ENCODE measurements at regions not wholly inside any gene's neighbourhood (a gene's known extent, or its start where the extent isn't known, plus 50 kb on each side); places are given as distances from the start of the nearest gene placed in this dataset.

DNA sequence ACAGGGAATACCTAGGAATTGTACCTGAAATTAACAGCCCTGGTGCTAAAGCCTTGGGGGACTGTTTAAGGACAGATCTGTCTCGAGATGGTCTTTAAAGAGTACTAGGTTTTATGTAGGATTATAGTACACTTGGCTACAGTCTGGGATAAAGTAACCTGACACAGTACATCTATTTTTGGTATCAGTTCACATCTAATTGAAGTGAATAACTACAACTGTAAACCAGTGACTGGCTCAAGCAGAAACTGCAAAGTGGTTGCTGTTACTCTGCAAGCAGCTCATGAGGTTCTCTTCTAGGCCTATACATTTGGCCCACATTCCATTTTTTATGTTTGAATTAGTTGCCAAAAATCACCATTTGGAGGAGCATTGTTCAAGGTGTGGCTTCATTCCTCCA is 320.8 kb upstream of the USP25 start:
- Histone ChIP-seq H3K4me1 (no peaks in the 10 kb centered on the region), H3K27me3 (no peaks in the 10 kb centered on the region), H3K4me3 (no peak overlapping the region), H3K27ac (no peak overlapping the region), H3K36me3 (no peaks in the 10 kb centered on the region), H3K9me3 (no peaks in the 10 kb centered on the region)
- 50 to 67% methylated on average over 1 of the region's 1 CpG for WGBS, 2 donors (ENCODE audit: low coverage in 1 of 2)
- no peak for ATAC-seq
- TF ChIP-seq POLR2AphosphoS5 (IDR thresholded peaks at IDR 0.05) (no peak), EP300 (IDR thresholded peaks at IDR 0.05) (no peak), POLR2A (IDR thresholded peaks at IDR 0.05) (no peak)
- TF ChIP-seq, protein P1, sequence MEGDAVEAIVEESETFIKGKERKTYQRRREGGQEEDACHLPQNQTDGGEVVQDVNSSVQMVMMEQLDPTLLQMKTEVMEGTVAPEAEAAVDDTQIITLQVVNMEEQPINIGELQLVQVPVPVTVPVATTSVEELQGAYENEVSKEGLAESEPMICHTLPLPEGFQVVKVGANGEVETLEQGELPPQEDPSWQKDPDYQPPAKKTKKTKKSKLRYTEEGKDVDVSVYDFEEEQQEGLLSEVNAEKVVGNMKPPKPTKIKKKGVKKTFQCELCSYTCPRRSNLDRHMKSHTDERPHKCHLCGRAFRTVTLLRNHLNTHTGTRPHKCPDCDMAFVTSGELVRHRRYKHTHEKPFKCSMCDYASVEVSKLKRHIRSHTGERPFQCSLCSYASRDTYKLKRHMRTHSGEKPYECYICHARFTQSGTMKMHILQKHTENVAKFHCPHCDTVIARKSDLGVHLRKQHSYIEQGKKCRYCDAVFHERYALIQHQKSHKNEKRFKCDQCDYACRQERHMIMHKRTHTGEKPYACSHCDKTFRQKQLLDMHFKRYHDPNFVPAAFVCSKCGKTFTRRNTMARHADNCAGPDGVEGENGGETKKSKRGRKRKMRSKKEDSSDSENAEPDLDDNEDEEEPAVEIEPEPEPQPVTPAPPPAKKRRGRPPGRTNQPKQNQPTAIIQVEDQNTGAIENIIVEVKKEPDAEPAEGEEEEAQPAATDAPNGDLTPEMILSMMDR (IDR thresholded peaks at IDR 0.05) = no peak

DNA sequence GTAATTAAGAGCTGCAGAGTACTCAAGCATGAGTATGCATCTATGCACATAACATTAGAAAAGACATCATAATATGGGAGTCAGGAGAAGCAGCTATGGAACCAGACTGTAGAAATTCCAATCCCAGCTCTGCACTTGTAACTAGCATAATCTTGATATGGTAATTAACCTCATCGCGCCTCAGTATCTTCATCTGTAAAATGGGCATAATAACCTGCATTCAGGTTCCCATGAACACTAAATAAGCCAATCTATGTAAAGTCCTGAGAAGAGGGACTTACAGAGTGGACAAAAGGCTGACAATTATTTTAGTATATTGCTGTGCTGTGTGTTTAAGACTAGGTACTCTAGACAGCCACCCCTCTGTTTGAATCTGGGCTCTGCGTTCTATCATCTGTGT is 318.9 kb upstream of the USP25 start:
- Histone ChIP-seq H3K27ac (no peak overlapping the region), H3K36me3 (no peaks in the 10 kb centered on the region), H3K9me3 (no peaks in the 10 kb centered on the region), H3K4me1 (no peaks in the 10 kb centered on the region), H3K27me3 (no peaks in the 10 kb centered on the region), H3K4me3 (no peak overlapping the region)
- 97 to 100% methylated on average over 3 of the region's 3 CpGs for WGBS, 2 donors (ENCODE audit: low coverage in 1 of 2)
- ATAC-seq = no peak
- TF ChIP-seq POLR2A (IDR thresholded peaks at IDR 0.05) = no peak
- no peak for TF ChIP-seq POLR2AphosphoS5 (IDR thresholded peaks at IDR 0.05)
- TF ChIP-seq, protein P1 (IDR thresholded peaks at IDR 0.05) = no peak
- no peak for TF ChIP-seq EP300 (IDR thresholded peaks at IDR 0.05)

DNA sequence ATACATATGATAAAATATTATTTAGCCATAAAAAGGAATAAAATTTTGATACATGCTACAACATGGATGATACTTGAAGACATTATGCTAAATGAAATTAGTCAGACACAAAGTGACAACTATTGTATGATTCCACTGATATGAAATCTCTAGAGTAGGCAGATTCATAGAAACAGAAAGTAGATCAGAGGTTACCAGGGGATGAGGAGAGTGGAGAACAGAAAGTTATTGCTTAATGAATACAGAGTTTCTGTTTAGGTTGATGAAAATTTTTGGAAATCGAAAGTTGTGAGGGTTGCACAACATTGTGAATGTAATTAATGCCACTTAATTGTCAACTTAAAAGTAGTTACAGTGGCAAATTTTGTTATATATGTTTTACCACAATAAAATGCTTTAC is 315.7 kb upstream of the USP25 start:
- ATAC-seq = no peak
- Histone ChIP-seq H3K27ac (no peak overlapping the region), H3K9me3 (no peaks in the 10 kb centered on the region), H3K27me3 (no peaks in the 10 kb centered on the region), H3K4me3 (no peak overlapping the region), H3K36me3 (no peaks in the 10 kb centered on the region), H3K4me1 (no peaks in the 10 kb centered on the region)
- WGBS, 2 donors (ENCODE audit: low coverage in 1 of 2) = 68 to 88% methylated on average over 1 of the region's 1 CpG
- TF ChIP-seq POLR2A (IDR thresholded peaks at IDR 0.05) (no peak), POLR2AphosphoS5 (IDR thresholded peaks at IDR 0.05) (no peak), EP300 (IDR thresholded peaks at IDR 0.05) (no peak)
- TF ChIP-seq, protein P1 (IDR thresholded peaks at IDR 0.05) = no peak

DNA sequence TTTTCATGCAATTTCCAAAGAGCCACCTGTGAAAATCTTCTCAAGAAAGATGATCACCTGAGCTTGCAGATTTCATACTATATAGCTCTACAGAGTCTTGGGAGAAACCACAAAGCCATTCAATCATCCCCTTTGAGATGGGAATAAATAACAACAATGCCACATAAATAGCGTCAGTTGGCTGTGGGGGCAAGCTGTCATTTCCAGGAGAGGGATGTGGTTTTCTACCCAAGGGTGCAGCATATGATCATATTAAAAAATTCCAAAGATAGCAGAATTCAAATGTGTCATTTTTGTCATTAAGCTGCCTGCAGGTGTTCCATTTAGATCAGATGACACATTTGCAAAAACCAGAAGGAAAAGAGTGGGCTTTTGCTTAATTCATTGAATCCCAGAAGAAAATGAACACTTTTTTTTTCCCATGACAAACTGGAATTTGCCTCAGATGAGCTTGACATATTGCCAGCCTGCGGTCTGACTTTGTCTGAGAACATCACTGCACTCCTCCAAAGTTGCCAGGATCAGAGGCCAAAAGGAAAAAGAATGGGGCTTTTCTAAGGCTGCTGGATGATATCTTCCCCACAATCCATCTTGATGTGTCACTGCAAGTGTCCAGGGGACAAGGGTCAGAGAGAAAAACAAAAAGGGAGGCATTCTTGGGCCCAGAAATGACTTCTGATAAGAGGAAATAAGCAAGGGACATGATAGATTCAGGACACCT is 314.1 kb upstream of the USP25 start:
- no peaks in the 10 kb centered on the region for H3K4me1 ChIP-seq
- no peak overlapping the region for H3K27ac ChIP-seq
- ATAC-seq = no peak
- no peak overlapping the region for H3K4me3 ChIP-seq
- TF ChIP-seq EP300 (IDR thresholded peaks at IDR 0.05) (no peak), POLR2A (IDR thresholded peaks at IDR 0.05) (no peak), POLR2AphosphoS5 (IDR thresholded peaks at IDR 0.05) (no peak)
- TF ChIP-seq, protein P1 (IDR thresholded peaks at IDR 0.05) = no peak
- H3K36me3 ChIP-seq = no peaks in the 10 kb centered on the region
- 42 to 50% methylated on average over 2 of the region's 2 CpGs for WGBS, 2 donors (ENCODE audit: low coverage in 1 of 2)
- H3K27me3 ChIP-seq = no peaks in the 10 kb centered on the region
- H3K9me3 ChIP-seq = no peaks in the 10 kb centered on the region

DNA sequence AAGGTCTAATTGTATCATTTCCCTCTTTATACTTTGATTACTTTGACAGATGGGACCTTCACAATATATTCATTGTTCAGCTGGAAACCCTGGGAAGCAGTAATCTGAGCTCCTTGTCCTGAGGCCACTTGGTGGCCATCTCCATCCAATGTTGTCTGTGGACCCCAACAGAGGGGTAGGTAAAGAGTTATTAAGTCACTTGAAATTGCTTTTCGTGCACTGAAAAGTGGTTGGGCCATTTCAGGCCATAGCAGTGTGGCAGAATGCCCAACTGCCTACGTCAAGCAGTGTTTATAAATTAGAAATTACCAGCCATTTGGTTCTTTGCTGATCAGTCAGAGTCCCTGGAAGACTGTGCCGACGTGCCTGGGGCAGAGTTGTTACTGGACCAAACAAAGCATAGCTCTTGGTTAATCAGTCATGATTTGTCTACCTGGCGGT is 308.3 kb upstream of the USP25 start:
- no peak for ATAC-seq
- TF ChIP-seq, protein P1 (IDR thresholded peaks at IDR 0.05) = no peak
- TF ChIP-seq EP300 (IDR thresholded peaks at IDR 0.05) = no peak
- no peak for TF ChIP-seq POLR2A (IDR thresholded peaks at IDR 0.05)
- no peak for TF ChIP-seq POLR2AphosphoS5 (IDR thresholded peaks at IDR 0.05)
- Histone ChIP-seq H3K9me3 (no peaks in the 10 kb centered on the region), H3K36me3 (no peaks in the 10 kb centered on the region), H3K27me3 (no peaks in the 10 kb centered on the region), H3K27ac (no peak overlapping the region), H3K4me3 (no peak overlapping the region), H3K4me1 (no peaks in the 10 kb centered on the region)
- WGBS, 2 donors (ENCODE audit: low coverage in 1 of 2) = 60 to 66% methylated on average over 4 to 5 of the region's 5 CpGs
